HEK293T (cell line): ENCODE measurements at regions not wholly inside any gene's neighbourhood (a gene's known extent, or its start where the extent isn't known, plus 50 kb on each side); places are given as distances from the start of the nearest gene placed in this dataset.

Experiments
- CTCF ChIA-PET: fragments of 350-600 bp; formaldehyde crosslinking; extraction: SDS; loops from one replicate; lab custom pipeline; 2021; ENCODE audit warnings: antibody characterized with exemption, inconsistent platforms; lab: Yijun Ruan, JAX
- POLR2A ChIA-PET: fragments of 350-600 bp; formaldehyde crosslinking; extraction: SDS; loops from one replicate; lab custom pipeline; 2020; ENCODE audit warnings: antibody characterized with exemption, inconsistent platforms; lab: Yijun Ruan, JAX
- DNase-seq: peaks from one replicate; pipeline ENCODE4 v3.0.0; 2012; ENCODE audit warnings: mixed read lengths; ENCODE audit errors: extremely low spot score
- ARNT ChIP-seq: fragments of 450-650 bp; IDR thresholded peaks from 2 replicates; pipeline ENCODE4 v1.6.1; 2017; ENCODE audit warnings: mild to moderate bottlenecking
- BHLHE40 ChIP-seq: fragments of 450-650 bp; IDR thresholded peaks from 2 replicates; pipeline ENCODE4 v1.6.1; 2016; ENCODE audit warnings: mild to moderate bottlenecking, moderate library complexity, borderline replicate concordance
- CTBP1 ChIP-seq: fragments of 450-650 bp; IDR thresholded peaks from 2 replicates; pipeline ENCODE4 v1.6.1; 2016; ENCODE audit warnings: borderline replicate concordance
- ELF4 ChIP-seq: fragments of 450-650 bp; IDR thresholded peaks from 2 replicates; pipeline ENCODE4 v1.6.1; 2017; ENCODE audit warnings: antibody characterized with exemption
- FOXA1 ChIP-seq: fragments of 450-650 bp; IDR thresholded peaks from 2 replicates; pipeline ENCODE4 v1.6.1; 2016; ENCODE audit warnings: mild to moderate bottlenecking
- FOXK2 ChIP-seq: fragments of 450-650 bp; IDR thresholded peaks from 2 replicates; pipeline ENCODE4 v1.6.1; 2016; ENCODE audit warnings: mild to moderate bottlenecking
- FOXM1 ChIP-seq: fragments of 450-650 bp; IDR thresholded peaks from 2 replicates; pipeline ENCODE4 v1.6.1; 2017; ENCODE audit warnings: mild to moderate bottlenecking, borderline replicate concordance
- HDGF ChIP-seq: fragments of 450-650 bp; IDR thresholded peaks from 2 replicates; pipeline ENCODE4 v1.6.1; 2017; ENCODE audit warnings: antibody characterized with exemption, borderline replicate concordance
- L3MBTL2 ChIP-seq: fragments of 450-650 bp; conservative IDR thresholded peaks from 2 replicates; pipeline ENCODE4 v1.6.1; 2016; ENCODE audit warnings: mild to moderate bottlenecking
- LEF1 ChIP-seq: fragments of 450-650 bp; IDR thresholded peaks from 2 replicates; pipeline ENCODE4 v1.6.1; 2017; ENCODE audit warnings: mild to moderate bottlenecking, borderline replicate concordance
- NFRKB ChIP-seq: fragments of 450-650 bp; IDR thresholded peaks from 2 replicates; pipeline ENCODE4 v1.6.1; 2016; ENCODE audit warnings: mild to moderate bottlenecking, moderate library complexity
- SP1 ChIP-seq: fragments of 450-650 bp; IDR thresholded peaks from 2 replicates; pipeline ENCODE4 v1.6.1; 2017
- SUZ12 ChIP-seq: fragments of 450-650 bp; IDR thresholded peaks from 2 replicates; pipeline ENCODE4 v1.6.1; 2016; ENCODE audit warnings: mild to moderate bottlenecking
- TARDBP ChIP-seq: fragments of 450-650 bp; IDR thresholded peaks from 2 replicates; pipeline ENCODE4 v1.6.1; 2016
- ZNF384 ChIP-seq: fragments of 450-650 bp; IDR thresholded peaks from 2 replicates; pipeline ENCODE4 v1.6.1; 2016
- TF ChIP-seq, protein P1 (sequence below): fragments of 450-650 bp; IDR thresholded peaks from 2 replicates; pipeline ENCODE4 v1.6.1; 2016

DNA sequence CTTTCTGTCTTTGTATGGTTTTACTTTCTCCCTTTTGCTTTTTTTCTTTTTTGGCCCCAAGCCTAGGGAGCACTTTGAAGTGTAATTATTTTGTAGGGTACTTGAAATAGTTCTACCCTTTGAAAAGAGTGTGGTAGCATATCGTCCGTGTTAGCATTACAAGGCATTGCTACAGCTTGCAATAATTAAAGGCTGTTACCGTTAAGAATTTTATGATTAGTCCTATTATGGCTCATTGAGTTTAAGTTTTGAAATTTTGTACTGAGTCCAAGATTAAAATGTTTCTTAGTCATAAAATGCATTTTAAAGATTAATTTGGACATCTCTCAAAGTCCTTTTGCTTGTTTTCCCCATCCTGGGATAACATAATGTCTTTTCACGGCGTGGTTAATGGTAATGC lies 490.0 kb upstream of the LRRN3 start:
- DNase-seq = no peak
- TF ChIP-seq SUZ12 = no peak
- no peak for TF ChIP-seq LEF1
- no peak for TF ChIP-seq HDGF
- no peak for TF ChIP-seq TARDBP
- no peak for TF ChIP-seq SP1
- TF ChIP-seq FOXA1 = no peak
- TF ChIP-seq FOXM1 = no peak
- no peak for TF ChIP-seq ELF4
- no peak for TF ChIP-seq FOXK2
- no peak for TF ChIP-seq CTBP1
- no peak for TF ChIP-seq L3MBTL2
- POLR2A ChIA-PET = no interaction called here
- CTCF ChIA-PET = no interaction called here

DNA sequence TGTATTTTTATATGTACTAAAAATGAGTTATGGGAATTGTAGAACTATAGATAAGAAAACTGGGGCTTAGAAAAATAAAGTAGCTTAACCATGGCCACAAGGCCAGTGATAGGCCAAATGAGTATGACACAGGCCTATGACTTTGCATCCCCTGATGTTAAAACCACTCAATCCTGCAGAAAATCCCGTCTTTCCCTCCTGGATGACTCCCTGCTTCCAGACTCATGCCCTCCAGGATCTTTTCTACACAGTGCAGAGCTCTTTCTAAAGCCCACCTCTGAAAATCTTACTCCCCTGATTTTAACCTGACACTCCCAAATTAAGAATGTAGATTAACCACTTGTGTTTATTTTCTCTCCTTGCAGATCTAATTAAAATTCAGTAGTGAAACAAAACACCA lies 489.2 kb upstream of the LRRN3 start:
- no peak for DNase-seq
- ChIA-PET POLR2A (no interaction called here), CTCF (no interaction called here)
- TF ChIP-seq HDGF (no peak), FOXK2 (no peak), L3MBTL2 (no peak), FOXA1 (no peak)

DNA sequence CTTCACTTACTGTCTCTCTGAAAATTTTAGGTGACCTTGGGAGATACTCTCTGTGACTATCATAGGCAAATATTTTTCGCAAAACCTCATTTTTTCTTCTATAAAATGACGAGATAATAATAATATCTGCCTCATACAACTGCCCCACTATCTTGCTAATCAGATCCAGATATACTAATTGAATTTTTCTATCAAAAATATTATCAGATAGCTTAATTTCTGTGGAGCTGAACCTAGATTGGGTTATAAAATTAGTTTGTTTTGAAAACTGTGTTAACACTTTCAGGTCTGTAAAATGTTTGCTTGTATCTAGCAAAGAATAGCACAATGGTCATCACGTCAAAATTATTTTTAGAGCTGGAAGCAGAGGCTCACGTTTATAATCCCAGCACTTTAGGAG lies 486.7 kb upstream of the LRRN3 start:
- TF ChIP-seq CTBP1 (no peak), TARDBP (no peak), BHLHE40 (no peak), FOXM1 (no peak), NFRKB (no peak), LEF1 (no peak)
- ChIA-PET POLR2A (no interaction called here), CTCF (no interaction called here)

DNA sequence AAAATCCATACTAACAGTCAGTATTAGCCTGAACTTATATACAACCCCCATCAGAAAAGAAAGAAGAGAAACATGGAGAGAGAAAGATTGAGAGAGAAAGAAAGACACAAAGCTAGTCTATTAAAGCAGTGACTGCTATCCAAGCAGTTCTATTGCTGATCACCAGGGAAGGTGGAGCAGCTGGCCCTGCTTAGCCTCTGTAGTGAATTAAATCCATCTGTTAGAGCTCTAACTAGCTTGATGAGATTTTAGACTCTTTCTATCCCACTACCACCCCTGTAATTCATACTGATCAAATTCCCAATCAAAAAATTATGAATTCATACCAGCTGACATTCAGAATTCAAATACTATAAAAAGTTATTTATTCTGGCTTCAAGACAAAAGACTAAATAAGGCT lies 486.0 kb upstream of the LRRN3 start:
- DNase-seq = no peak
- POLR2A ChIA-PET = no interaction called here
- CTCF ChIA-PET = no interaction called here
- TF ChIP-seq L3MBTL2 = no peak
- no peak for TF ChIP-seq SP1
- TF ChIP-seq LEF1 = no peak
- TF ChIP-seq CTBP1 = no peak
- no peak for TF ChIP-seq NFRKB
- TF ChIP-seq FOXK2 = no peak
- no peak for TF ChIP-seq SUZ12
- TF ChIP-seq ZNF384 = no peak
- TF ChIP-seq, protein P1, sequence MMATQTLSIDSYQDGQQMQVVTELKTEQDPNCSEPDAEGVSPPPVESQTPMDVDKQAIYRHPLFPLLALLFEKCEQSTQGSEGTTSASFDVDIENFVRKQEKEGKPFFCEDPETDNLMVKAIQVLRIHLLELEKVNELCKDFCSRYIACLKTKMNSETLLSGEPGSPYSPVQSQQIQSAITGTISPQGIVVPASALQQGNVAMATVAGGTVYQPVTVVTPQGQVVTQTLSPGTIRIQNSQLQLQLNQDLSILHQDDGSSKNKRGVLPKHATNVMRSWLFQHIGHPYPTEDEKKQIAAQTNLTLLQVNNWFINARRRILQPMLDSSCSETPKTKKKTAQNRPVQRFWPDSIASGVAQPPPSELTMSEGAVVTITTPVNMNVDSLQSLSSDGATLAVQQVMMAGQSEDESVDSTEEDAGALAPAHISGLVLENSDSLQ = no peak
- TF ChIP-seq HDGF = no peak
- TF ChIP-seq FOXM1 = no peak
- no peak for TF ChIP-seq FOXA1
- TF ChIP-seq BHLHE40 = no peak

More for the DNA sequence above, 486.7 kb upstream of the LRRN3 start:
- DNase-seq = no peak

DNA sequence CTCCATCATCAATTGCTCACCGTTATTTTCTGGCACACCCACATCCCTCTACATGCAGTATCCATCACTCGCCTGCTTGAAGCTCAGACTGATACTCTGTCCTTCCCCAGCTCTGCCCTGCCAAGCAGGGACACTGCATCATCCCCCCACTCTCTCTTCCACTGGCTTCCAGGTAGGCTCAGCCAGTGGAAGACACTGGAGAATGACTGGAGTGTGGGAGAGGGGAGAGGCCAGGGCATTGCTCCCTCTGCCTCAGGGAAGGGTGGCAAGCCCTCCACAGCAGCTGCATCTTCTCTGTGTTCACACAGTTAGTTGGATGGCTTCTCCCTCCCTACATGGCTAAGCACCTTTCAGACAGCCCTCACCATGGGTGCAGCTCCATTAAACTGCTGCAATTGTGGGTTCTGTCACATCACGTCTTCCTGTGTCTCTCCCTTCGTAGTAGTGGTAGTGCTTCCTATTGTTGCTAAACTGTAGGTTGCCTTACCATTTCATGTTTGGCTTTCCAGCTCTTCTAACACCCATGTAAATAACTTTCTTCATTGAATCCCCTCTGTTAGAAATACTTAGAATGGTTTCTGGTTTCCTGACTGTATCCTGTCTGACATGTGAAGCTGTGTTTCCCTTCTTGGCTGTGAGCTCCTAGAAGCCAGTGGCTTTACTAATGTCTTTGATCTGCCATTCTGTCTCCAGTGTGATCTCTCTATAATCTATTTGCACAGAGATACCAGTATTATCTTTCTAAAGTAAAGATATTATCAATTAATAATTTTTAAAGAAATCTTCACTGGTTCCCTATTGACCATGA lies 483.7 kb upstream of the LRRN3 start:
- ChIA-PET POLR2A (no interaction called here), CTCF (no interaction called here)
- TF ChIP-seq L3MBTL2 (no peak), FOXK2 (no peak), HDGF (no peak), CTBP1 (no peak), SP1 (no peak), BHLHE40 (no peak), ELF4 (no peak), ARNT (no peak), NFRKB (no peak), FOXA1 (no peak), TARDBP (no peak), SUZ12 (no peak), ZNF384 (no peak), LEF1 (no peak), FOXM1 (no peak)
- TF ChIP-seq, protein P1 = no peak
- no peak for DNase-seq

DNA sequence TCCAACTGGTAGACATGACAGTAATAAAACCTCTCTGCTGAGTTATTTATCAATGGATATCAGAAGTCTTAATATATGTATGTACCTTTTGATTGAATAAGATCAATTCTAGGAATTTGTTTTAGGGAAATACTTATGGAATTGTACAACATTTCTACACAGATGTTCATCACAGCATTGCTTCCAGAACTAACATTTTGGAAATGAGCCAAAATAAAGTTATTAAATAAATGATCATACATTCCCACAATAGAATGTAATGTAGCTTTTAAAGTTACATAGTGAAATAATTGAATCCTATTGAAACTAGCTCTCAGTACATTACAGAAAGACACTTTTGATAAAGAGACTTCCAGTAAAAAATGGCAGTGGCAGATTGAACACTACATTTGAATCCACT lies 481.6 kb upstream of the LRRN3 start:
- ChIA-PET CTCF (no interaction called here), POLR2A (no interaction called here)
- TF ChIP-seq CTBP1 (no peak), ZNF384 (no peak), FOXK2 (no peak)

DNA sequence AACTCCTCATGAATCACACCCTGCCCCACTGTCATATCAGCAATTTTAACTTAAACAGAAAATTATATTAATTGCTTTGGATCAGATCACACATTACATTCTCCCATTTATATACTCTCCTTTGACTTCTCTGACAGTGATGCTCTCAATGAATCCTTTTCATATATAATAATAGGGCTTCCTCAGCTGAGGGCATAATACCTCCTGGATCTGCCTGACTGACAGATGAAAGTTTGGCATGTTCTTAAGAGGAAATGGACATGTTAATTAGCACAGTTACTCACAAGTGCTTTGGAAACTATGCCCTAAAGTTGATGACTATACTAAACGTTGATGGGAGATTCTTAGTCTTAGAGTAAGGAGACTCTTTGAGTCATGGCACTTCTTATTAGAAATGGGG lies 478.2 kb upstream of the LRRN3 start:
- no peak for TF ChIP-seq NFRKB
- ChIA-PET CTCF (no interaction called here), POLR2A (no interaction called here)
- DNase-seq = no peak

More for the DNA sequence above, 481.6 kb upstream of the LRRN3 start:
- no peak for DNase-seq
